Breast epithelium (tissue), 3 donors: ENCODE measurements at regions not wholly inside any gene's neighbourhood (a gene's known extent, or its start where the extent isn't known, plus 50 kb on each side); places are given as distances from the start of the nearest gene placed in this dataset.

Experiments
- POLR2A ChIP-seq: fragments of 450-650 bp; IDR thresholded peaks from one replicate; pipeline ENCODE4 v1.6.1; 2016; ENCODE audit warnings: antibody characterized with exemption, mild to moderate bottlenecking, moderate library complexity
- TF ChIP-seq, protein P1 (sequence below), 3 donors: fragments of 450-650 bp; IDR thresholded peaks; one replicate each; pipeline ENCODE4 v1.5.1; 2016 to 2017; ENCODE audit warnings: antibody characterized with exemption in 3 of 3, mild to moderate bottlenecking in 3 of 3, moderate library complexity in 3 of 3

DNA sequence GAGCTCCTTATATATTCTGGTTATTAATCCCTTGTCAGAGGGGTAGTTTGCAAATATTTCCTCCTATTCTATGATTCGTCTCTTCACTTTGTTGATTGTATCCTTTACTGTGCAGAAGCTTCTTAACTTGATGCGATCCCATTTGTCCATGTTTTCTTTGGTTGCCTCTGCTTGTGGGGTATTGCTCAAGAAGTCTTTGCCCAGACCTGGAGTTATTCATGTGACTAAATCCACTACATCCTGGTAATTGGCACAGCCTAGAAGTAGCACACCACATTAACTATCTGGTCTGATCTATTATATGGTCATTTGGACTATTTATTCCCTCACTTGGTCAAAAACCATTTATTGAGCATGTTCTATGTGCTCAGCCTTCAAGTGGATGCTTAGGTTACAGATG lies 164.8 kb upstream of the ATP11B start:
- TF ChIP-seq, protein P1, sequence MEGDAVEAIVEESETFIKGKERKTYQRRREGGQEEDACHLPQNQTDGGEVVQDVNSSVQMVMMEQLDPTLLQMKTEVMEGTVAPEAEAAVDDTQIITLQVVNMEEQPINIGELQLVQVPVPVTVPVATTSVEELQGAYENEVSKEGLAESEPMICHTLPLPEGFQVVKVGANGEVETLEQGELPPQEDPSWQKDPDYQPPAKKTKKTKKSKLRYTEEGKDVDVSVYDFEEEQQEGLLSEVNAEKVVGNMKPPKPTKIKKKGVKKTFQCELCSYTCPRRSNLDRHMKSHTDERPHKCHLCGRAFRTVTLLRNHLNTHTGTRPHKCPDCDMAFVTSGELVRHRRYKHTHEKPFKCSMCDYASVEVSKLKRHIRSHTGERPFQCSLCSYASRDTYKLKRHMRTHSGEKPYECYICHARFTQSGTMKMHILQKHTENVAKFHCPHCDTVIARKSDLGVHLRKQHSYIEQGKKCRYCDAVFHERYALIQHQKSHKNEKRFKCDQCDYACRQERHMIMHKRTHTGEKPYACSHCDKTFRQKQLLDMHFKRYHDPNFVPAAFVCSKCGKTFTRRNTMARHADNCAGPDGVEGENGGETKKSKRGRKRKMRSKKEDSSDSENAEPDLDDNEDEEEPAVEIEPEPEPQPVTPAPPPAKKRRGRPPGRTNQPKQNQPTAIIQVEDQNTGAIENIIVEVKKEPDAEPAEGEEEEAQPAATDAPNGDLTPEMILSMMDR (IDR thresholded peaks at IDR 0.05): no peak
- TF ChIP-seq POLR2A: no peak
